ENCODE measurements at regions not wholly inside any gene's neighbourhood (a gene's known extent, or its start where the extent isn't known, plus 50 kb on each side); places are given as distances from the start of the nearest gene placed in this dataset.

- intact Hi-C loops (cut with micrococcal nuclease; ENCODE audit: unreplicated experiment): no loop called here
- no peak overlapping the region for H3K4me3 Mint-ChIP-seq (ENCODE audit: unreplicated experiment)
- H3K27me3 ChIP-seq (replicated peaks; ENCODE audit: control insufficient read depth, insufficient read depth, low read length): no peaks in the 10 kb centered on the region
- no peak for TF ChIP-seq CTCF (IDR thresholded peaks at IDR 0.05; ENCODE audit: insufficient read depth in 1 of 2, low read depth in 1 of 2, low read length in 1 of 2, severe bottlenecking in 1 of 2, unreplicated experiment in 1 of 2)
- ChIA-PET POLR2A (no interaction called here), CTCF (no interaction called here)
- no peaks in the 10 kb centered on the region for H3K36me3 Mint-ChIP-seq (ENCODE audit: insufficient read depth, unreplicated experiment)
- H3K4me1 ChIP-seq: no peaks in the 10 kb centered on the region
- no peaks in the 10 kb centered on the region for H3K36me3 ChIP-seq (ENCODE audit: control insufficient read depth, insufficient read depth, low read length)
- no peak overlapping the region for H3K27ac Mint-ChIP-seq (ENCODE audit: unreplicated experiment)
- BruUV-seq (replicated peaks): no TSS peak
- H3K9me3 ChIP-seq: no peaks in the 10 kb centered on the region
- H3K9me3 Mint-ChIP-seq (ENCODE audit: unreplicated experiment): no peaks in the 10 kb centered on the region
- H3K27me3 Mint-ChIP-seq (ENCODE audit: insufficient read depth, unreplicated experiment): peaks cover 4% of the 10 kb centered on the region
- no peak for DNase-seq
- H3K4me1 Mint-ChIP-seq (ENCODE audit: low read depth, unreplicated experiment): no peaks in the 10 kb centered on the region
- H3K4me3 ChIP-seq (ENCODE audit: low read depth, low read length): no peak overlapping the region
Observed at GRCh38 chr3:180246688-180247195, 210.0 kb upstream of the PEX5L start.

GRCh38 chr3:180250172-180250571 is 213.4 kb upstream of the PEX5L start:
- no peak overlapping the region for H3K4me3 ChIP-seq (ENCODE audit: low read depth, low read length)
- Mint-ChIP-seq H3K4me3 (ENCODE audit: unreplicated experiment) (no peak overlapping the region), H3K36me3 (ENCODE audit: insufficient read depth, unreplicated experiment) (no peaks in the 10 kb centered on the region), H3K9me3 (ENCODE audit: unreplicated experiment) (no peaks in the 10 kb centered on the region), H3K27me3 (ENCODE audit: insufficient read depth, unreplicated experiment) (peaks cover 4% of the 10 kb centered on the region), H3K27ac (ENCODE audit: unreplicated experiment) (no peak overlapping the region), H3K4me1 (ENCODE audit: low read depth, unreplicated experiment) (no peaks in the 10 kb centered on the region)
- TF ChIP-seq CTCF (IDR thresholded peaks at IDR 0.05; ENCODE audit: insufficient read depth in 1 of 2, low read depth in 1 of 2, low read length in 1 of 2, severe bottlenecking in 1 of 2, unreplicated experiment in 1 of 2): no peak
- H3K36me3 ChIP-seq (ENCODE audit: control insufficient read depth, insufficient read depth, low read length): no peaks in the 10 kb centered on the region
- intact Hi-C loops (cut with micrococcal nuclease; ENCODE audit: unreplicated experiment): no loop called here
- no peak for DNase-seq
- ChIA-PET POLR2A (no interaction called here), CTCF (no interaction called here)
- no peaks in the 10 kb centered on the region for H3K9me3 ChIP-seq
- no peaks in the 10 kb centered on the region for H3K4me1 ChIP-seq
- H3K27me3 ChIP-seq (replicated peaks; ENCODE audit: control insufficient read depth, insufficient read depth, low read length): no peaks in the 10 kb centered on the region
- no TSS peak for BruUV-seq (replicated peaks)

GRCh38 chr3:180252683-180253082 is 215.9 kb upstream of the PEX5L start:
- Histone ChIP-seq H3K9me3 (no peaks in the 10 kb centered on the region), H3K4me3 (ENCODE audit: low read depth, low read length) (no peak overlapping the region), H3K4me1 (no peaks in the 10 kb centered on the region), H3K27me3 (replicated peaks; ENCODE audit: control insufficient read depth, insufficient read depth, low read length) (no peaks in the 10 kb centered on the region), H3K36me3 (ENCODE audit: control insufficient read depth, insufficient read depth, low read length) (no peaks in the 10 kb centered on the region)
- intact Hi-C loops (cut with micrococcal nuclease; ENCODE audit: unreplicated experiment): no loop called here
- Mint-ChIP-seq H3K27ac (ENCODE audit: unreplicated experiment) (no peak overlapping the region), H3K4me1 (ENCODE audit: low read depth, unreplicated experiment) (no peaks in the 10 kb centered on the region), H3K4me3 (ENCODE audit: unreplicated experiment) (no peak overlapping the region), H3K36me3 (ENCODE audit: insufficient read depth, unreplicated experiment) (no peaks in the 10 kb centered on the region), H3K9me3 (ENCODE audit: unreplicated experiment) (no peaks in the 10 kb centered on the region), H3K27me3 (ENCODE audit: insufficient read depth, unreplicated experiment) (peaks cover 4% of the 10 kb centered on the region)
- BruUV-seq (replicated peaks): no TSS peak
- CTCF ChIA-PET: no interaction called here
- no peak for TF ChIP-seq CTCF (IDR thresholded peaks at IDR 0.05; ENCODE audit: insufficient read depth in 1 of 2, low read depth in 1 of 2, low read length in 1 of 2, severe bottlenecking in 1 of 2, unreplicated experiment in 1 of 2)
- POLR2A ChIA-PET: no interaction called here
- DNase-seq: no peak

Data from Caco-2 (cell line).